ENCODE measurements at regions not wholly inside any gene's neighbourhood (a gene's known extent, or its start where the extent isn't known, plus 50 kb on each side); places are given as distances from the start of the nearest gene placed in this dataset.
A peak's percentile ranks its signal among the peaks of the same experiment; 100 is the strongest.

- Histone ChIP-seq H3K4me2 (ENCODE audit: low read length) (peak overlapping the region; percentile 12; the same call in 1 of the 2 replicates), H3K9me2 (ENCODE audit: insufficient read depth, low read length) (no peaks in the 10 kb centered on the region), H4K20me1 (ENCODE audit: insufficient read depth, low read length) (no peaks in the 10 kb centered on the region), H3K9me3 (ENCODE audit: low read length) (no peaks in the 10 kb centered on the region), H3K27ac (ENCODE audit: low read depth, low read length, poor library complexity, severe bottlenecking) (no peak overlapping the region), H3K4me3 (ENCODE audit: low read depth, low read length, poor library complexity, severe bottlenecking) (no peak overlapping the region), H3K79me2 (ENCODE audit: insufficient read depth, low read depth, low read length) (no peaks in the 10 kb centered on the region), H3K4me1 (ENCODE audit: insufficient read depth, low read length, poor library complexity, severe bottlenecking) (peaks cover 29% of the 10 kb centered on the region), H2AFZ (ENCODE audit: low read length) (peak overlapping the region; percentile 2; the same call in 1 of the 2 replicates), H3K36me3 (ENCODE audit: insufficient read depth, low read length) (no peaks in the 10 kb centered on the region)
- POLR2A ChIA-PET = interaction anchor here (0.7 to 0.8 kb wide), 2 partner anchors 9 to 47 kb away, joined by 4 read pairs; no protein-coding TSS in a partner anchor
- BruUV-seq (replicated peaks) = no TSS peak
- intact Hi-C loops (cut with micrococcal nuclease; ENCODE audit: unreplicated experiment) = no loop called here
- CTCF ChIA-PET (ENCODE audit: unreplicated experiment) = interaction anchor here (0.8 kb wide), 1 partner anchor 10 kb away, joined by 4 read pairs; no protein-coding TSS in a partner anchor
- TF ChIP-seq CTCF (conservative IDR thresholded peaks at IDR 0.05; ENCODE audit: low read length) = no peak
- no peak for TF ChIP-seq EZH2phosphoT487 (IDR thresholded peaks at IDR 0.05; ENCODE audit: borderline replicate concordance, low read depth, low read length)
- peak; percentile 50 for DNase-seq (ENCODE audit: low spot score)
These were observed 153.4 kb upstream of the SMAD3 start for GRCh38 chr15:66912001-66912400.

GRCh38 chr15:66912441-66912840 is 153.0 kb upstream of the SMAD3 start:
- POLR2A ChIA-PET = interaction anchor here (0.7 kb wide), 1 partner anchor 46 kb away, joined by 4 read pairs; no protein-coding TSS in a partner anchor

More at GRCh38 chr15:66912441-66912840, 153.0 kb upstream of the SMAD3 start:
- DNase-seq (ENCODE audit: low spot score) = peak; percentile 57
- CTCF ChIA-PET (ENCODE audit: unreplicated experiment) = no interaction called here
- Histone ChIP-seq H4K20me1 (ENCODE audit: insufficient read depth, low read length) (no peaks in the 10 kb centered on the region), H3K36me3 (ENCODE audit: insufficient read depth, low read length) (no peaks in the 10 kb centered on the region), H3K9me3 (ENCODE audit: low read length) (no peaks in the 10 kb centered on the region; the same call in 1 of the 2 replicates), H3K9me2 (ENCODE audit: insufficient read depth, low read length) (no peaks in the 10 kb centered on the region), H3K4me1 (ENCODE audit: insufficient read depth, low read length, poor library complexity, severe bottlenecking) (peaks cover 29% of the 10 kb centered on the region), H3K4me2 (ENCODE audit: low read length) (peak overlapping the region; percentile 12; the same call in 1 of the 2 replicates), H2AFZ (ENCODE audit: low read length) (peak overlapping the region; percentile 2; the same call in 1 of the 2 replicates), H3K27ac (ENCODE audit: low read depth, low read length, poor library complexity, severe bottlenecking) (no peak overlapping the region), H3K4me3 (ENCODE audit: low read depth, low read length, poor library complexity, severe bottlenecking) (no peak overlapping the region), H3K79me2 (ENCODE audit: insufficient read depth, low read depth, low read length) (no peaks in the 10 kb centered on the region)
- TF ChIP-seq EZH2phosphoT487 (IDR thresholded peaks at IDR 0.05; ENCODE audit: borderline replicate concordance, low read depth, low read length) = no peak
- TF ChIP-seq CTCF (conservative IDR thresholded peaks at IDR 0.05; ENCODE audit: low read length) = no peak
- BruUV-seq (replicated peaks) = no TSS peak
- intact Hi-C loops (cut with micrococcal nuclease; ENCODE audit: unreplicated experiment) = no loop called here

Data from OCI-LY7 (cell line).